H1 (cell line): ENCODE measurements at regions not wholly inside any gene's neighbourhood (a gene's known extent, or its start where the extent isn't known, plus 50 kb on each side); places are given as distances from the start of the nearest gene placed in this dataset.

Experiments used
- CTCF ChIA-PET: fragments of 300-600 bp; sonication (Branson Sonifier 250); formaldehyde crosslinking; loops from one replicate; lab custom pipeline; 2021; ENCODE audit not compliant: partially characterized antibody; lab: Charles Lee
- POLR2A ChIA-PET: fragments of 300-600 bp; sonication (Branson Sonifier 250); formaldehyde crosslinking; loops from one replicate; lab custom pipeline; 2021; ENCODE audit warnings: inconsistent platforms; ENCODE audit not compliant: partially characterized antibody; lab: Charles Lee
- DNase-seq, 2 experiments: peaks; one replicate each; pipeline versions ENCODE4 v3.0.0 to v3.0.0-alpha.2; 2010 to 2022; ENCODE audit warnings: low spot score in 2 of 2, low read depth in 1 of 2, mixed read lengths in 1 of 2
- FAIRE-seq: peaks from 2 replicates; lab custom pipeline; 2011; peaks lifted over from hg19 to GRCh38; lab: Jason Lieb, UNC
- H2AFZ ChIP-seq: 2 replicates; pipeline ENCODE4 v1.8.1; 2012; ENCODE audit warnings: low read length, inconsistent platforms
- H2AK5ac ChIP-seq: 2 replicates; pipeline ENCODE4 v1.6.1; 2013; ENCODE audit warnings: low read depth, low read length
- H2BK120ac ChIP-seq: replicated peaks from 2 replicates; pipeline ENCODE3; 2013; ENCODE audit warnings: low read depth, low read length, inconsistent platforms
- H2BK12ac ChIP-seq: 2 replicates; pipeline ENCODE4 v1.6.1; 2013; ENCODE audit warnings: low read depth, low read length
- H2BK15ac ChIP-seq: 2 replicates; pipeline ENCODE4 v1.6.1; 2013; ENCODE audit warnings: low read length
- H2BK20ac ChIP-seq: 2 replicates; pipeline ENCODE4 v1.6.1; 2013; ENCODE audit warnings: low read length
- H2BK5ac ChIP-seq: 2 replicates; pipeline ENCODE4 v1.6.1; 2013; ENCODE audit warnings: low read depth, low read length
- H3K14ac ChIP-seq: 2 replicates; pipeline ENCODE4 v1.6.1; 2013; ENCODE audit warnings: inconsistent platforms; ENCODE audit not compliant: insufficient read length
- H3K18ac ChIP-seq: 2 replicates; pipeline ENCODE4 v1.6.1; 2013; ENCODE audit warnings: low read length; ENCODE audit errors: extremely low read depth
- H3K23ac ChIP-seq: 2 replicates; pipeline ENCODE4 v1.6.1; 2013; ENCODE audit warnings: inconsistent platforms; ENCODE audit not compliant: insufficient read length
- H3K23me2 ChIP-seq: 2 replicates; pipeline ENCODE4 v1.6.1; 2013; ENCODE audit warnings: low read depth, low read length
- H3K27ac ChIP-seq: 2 replicates; pipeline ENCODE4 v1.6.1; 2011; ENCODE audit warnings: low read depth, low read length, inconsistent platforms
- H3K27me3 ChIP-seq, 4 experiments: replicated peaks in 1 of 4; 1 replicate in 1 of 4; 2 replicates in 3 of 4; pipeline versions ENCODE4 v1.6.1 to v1.8.1; 2011 to 2013; ENCODE audit warnings: low read length in 3 of 4, mild to moderate bottlenecking in 3 of 4, inconsistent platforms in 2 of 4, mixed read lengths in 2 of 4, moderate library complexity in 1 of 4; ENCODE audit not compliant: control insufficient read depth in 3 of 4, insufficient read depth in 3 of 4; ENCODE audit errors: extremely low read depth in 1 of 4
- H3K36me3 ChIP-seq, 4 experiments: 2 replicates each; pipeline versions ENCODE4 v1.6.1 to v1.8.1; 2011 to 2013; ENCODE audit warnings: mild to moderate bottlenecking in 4 of 4, low read length in 3 of 4, moderate library complexity in 2 of 4, control low read depth in 1 of 4, inconsistent platforms in 1 of 4; ENCODE audit not compliant: insufficient read depth in 4 of 4, control insufficient read depth in 2 of 4
- H3K4ac ChIP-seq: replicated peaks from 2 replicates; pipeline ENCODE3; 2013; ENCODE audit warnings: low read length, low read depth, mixed read lengths, inconsistent platforms; ENCODE audit not compliant: insufficient read length
- H3K4me1 ChIP-seq, 4 experiments: replicated peaks in 1 of 4; 1 replicate in 1 of 4; 2 replicates in 3 of 4; pipeline versions ENCODE4 v1.6.1 to v1.8.1; 2011 to 2013; ENCODE audit warnings: low read length in 3 of 4, inconsistent platforms in 2 of 4, mixed read lengths in 1 of 4; ENCODE audit not compliant: insufficient read depth in 4 of 4, control insufficient read depth in 3 of 4
- H3K4me2 ChIP-seq, 2 experiments: 2 replicates each; pipeline versions ENCODE4 v1.6.1 to v1.8.1; 2011 to 2013; ENCODE audit warnings: low read depth in 2 of 2, low read length in 2 of 2, control low read depth in 1 of 2, inconsistent platforms in 1 of 2, mild to moderate bottlenecking in 1 of 2; ENCODE audit not compliant: insufficient read depth in 1 of 2
- H3K4me3 ChIP-seq, 4 experiments: fragments of 200-600, 300-600 bp in 1 of 4; sonication (generic), shearing (Covaris generic), sonication (Bioruptor Twin) in 1 of 4; 2 replicates each; pipeline versions ENCODE4 v1.5.1 to v1.8.1; 2011 to 2016; ENCODE audit warnings: low read length in 4 of 4, low read depth in 3 of 4, control low read depth in 2 of 4, inconsistent platforms in 2 of 4, mild to moderate bottlenecking in 2 of 4, mixed read lengths in 1 of 4, moderate library complexity in 1 of 4; ENCODE audit not compliant: insufficient read depth in 2 of 4; ENCODE audit errors: extremely low read depth in 1 of 4
- H3K56ac ChIP-seq: replicated peaks from 2 replicates; pipeline ENCODE3; 2013; ENCODE audit warnings: low read depth, mild to moderate bottlenecking, mixed read lengths, low read length, inconsistent platforms; ENCODE audit not compliant: insufficient read length
- H3K79me1 ChIP-seq: 2 replicates; pipeline ENCODE4 v1.6.1; 2013; ENCODE audit warnings: low read depth, low read length, control low read depth
- H3K79me2 ChIP-seq, 2 experiments: 2 replicates each; pipeline versions ENCODE4 v1.6.1 to v1.8.1; 2012 to 2013; ENCODE audit warnings: low read length in 2 of 2, mild to moderate bottlenecking in 2 of 2, inconsistent platforms in 1 of 2; ENCODE audit not compliant: insufficient read depth in 2 of 2, control insufficient read depth in 1 of 2
- H3K9ac ChIP-seq, 4 experiments: replicated peaks in 1 of 4; 1 replicate in 1 of 4; 2 replicates in 3 of 4; pipeline versions ENCODE4 v1.6.1 to v1.8.1; 2011 to 2013; ENCODE audit warnings: low read depth in 3 of 4, low read length in 3 of 4, control low read depth in 2 of 4, mild to moderate bottlenecking in 2 of 4, moderate library complexity in 2 of 4, inconsistent platforms in 1 of 4; ENCODE audit errors: extremely low read depth in 1 of 4
- H3K9me3 ChIP-seq, 2 experiments: 2 replicates each; pipeline versions ENCODE4 v1.6.1 to v1.8.1; 2012 to 2013; ENCODE audit warnings: mild to moderate bottlenecking in 2 of 2, moderate library complexity in 2 of 2, control low read depth in 1 of 2, inconsistent platforms in 1 of 2, low read depth in 1 of 2, low read length in 1 of 2, mixed read lengths in 1 of 2; ENCODE audit not compliant: insufficient read depth in 2 of 2
- H4K20me1 ChIP-seq, 2 experiments: replicated peaks in 1 of 2; 2 replicates each; pipeline versions ENCODE3 to v1.8.1; 2011 to 2013; ENCODE audit warnings: inconsistent platforms in 2 of 2, low read length in 2 of 2, mild to moderate bottlenecking in 1 of 2; ENCODE audit not compliant: insufficient read depth in 2 of 2, control insufficient read depth in 1 of 2
- H4K5ac ChIP-seq: 2 replicates; pipeline ENCODE4 v1.6.1; 2013; ENCODE audit warnings: low read length, low read depth, mixed read lengths, inconsistent platforms; ENCODE audit not compliant: insufficient read length
- H4K8ac ChIP-seq: 2 replicates; pipeline ENCODE4 v1.8.0; 2013; ENCODE audit warnings: mild to moderate bottlenecking, moderate library complexity, low read length, inconsistent platforms; ENCODE audit not compliant: insufficient read depth; ENCODE audit errors: extremely low read depth
- H4K91ac ChIP-seq: replicated peaks from 2 replicates; pipeline ENCODE3; 2013; ENCODE audit warnings: low read length, mixed read lengths, inconsistent platforms; ENCODE audit not compliant: insufficient read length
- POLR2A ChIP-seq, 2 experiments: IDR thresholded peaks; 1 replicate in 1 of 2; 2 replicates in 1 of 2; pipeline ENCODE4 v1.6.1; 2011; ENCODE audit warnings: low read depth in 2 of 2, low read length in 2 of 2, mild to moderate bottlenecking in 2 of 2; ENCODE audit errors: control extremely low read depth in 1 of 2
- SIRT6 ChIP-seq: IDR thresholded peaks from one replicate; pipeline ENCODE4 v1.7.1; 2012; ENCODE audit warnings: low read length, inconsistent platforms
- TEAD4 ChIP-seq: IDR thresholded peaks from 2 replicates; pipeline ENCODE4 v1.6.1; 2012; ENCODE audit warnings: low read depth, low read length, inconsistent platforms, mixed read lengths
- WGBS, 2 experiments: shearing (Covaris generic) in 1 of 2; methylation state at CpG; one replicate each; pipeline versions ENCODE4 v1.1.6 to v1.1.7; 2013 to 2015; ENCODE audit warnings: low lambda C conversion rate in 2 of 2, mixed read lengths in 2 of 2, inconsistent platforms in 1 of 2, low coverage in 1 of 2, missing lambda C conversion rate in 1 of 2; ENCODE audit not compliant: insufficient replicate concordance in 2 of 2, insufficient coverage in 1 of 2, insufficient read length in 1 of 2; ENCODE audit errors: extremely low coverage in 1 of 2, missing lambda C conversion rate in 1 of 2; 5-methylcytosine and 5-hydroxymethylcytosine counted together

GRCh38 chr1:235019471-235019870 is 109.2 kb downstream of the TOMM20 start:
- H3K36me3 ChIP-seq: no peaks in the 10 kb centered on the region

More at GRCh38 chr1:235019471-235019870, 109.2 kb downstream of the TOMM20 start:
- DNase-seq: no peak
- no peak overlapping the region for H2BK12ac ChIP-seq
- H3K9me3 ChIP-seq: no peaks in the 10 kb centered on the region
- no peak overlapping the region for H4K8ac ChIP-seq
- no peak overlapping the region for H3K27ac ChIP-seq
- peaks cover 0 to 12% (median 7%) of the 10 kb centered on the region in 4 experiments; a peak in 5 of 7 replicates for H3K4me1 ChIP-seq
- H3K23ac ChIP-seq: no peak overlapping the region
- no peak overlapping the region for H4K5ac ChIP-seq
- H2BK5ac ChIP-seq: no peak overlapping the region
- no peak overlapping the region for H2BK15ac ChIP-seq
- H3K18ac ChIP-seq: no peak overlapping the region
- no peak for FAIRE-seq
- no peak overlapping the region for H3K4ac ChIP-seq
- no peak overlapping the region for H3K14ac ChIP-seq
- H2AK5ac ChIP-seq: no peak overlapping the region
- no peak overlapping the region for H3K56ac ChIP-seq
- no peak overlapping the region for H2BK120ac ChIP-seq
- no peak overlapping the region for H3K4me2 ChIP-seq
- no peak overlapping the region for H3K4me3 ChIP-seq
- H4K20me1 ChIP-seq: no peaks in the 10 kb centered on the region
- 91% methylated on average over 3 of the region's 3 CpGs; no CpG with 5 or more reads in 1 of the 2 experiments for WGBS, 2 experiments
- no peaks in the 10 kb centered on the region for H3K79me1 ChIP-seq
- POLR2A ChIA-PET: no interaction called here
- TF ChIP-seq POLR2A (IDR thresholded peaks at IDR 0.05; ENCODE audit: control extremely low read depth in 1 of 2, low read depth in 2 of 2, low read length in 2 of 2) (no peak), TEAD4 (no peak), SIRT6 (no peak)
- TF ChIP-seq, all 59 proteins: peak for 0
- Histone ChIP-seq H3K27me3 (peaks cover 0 to 1% (median 0%) of the 10 kb centered on the region in 4 experiments; a peak in 2 of 7 replicates), H2BK20ac (no peak overlapping the region), H3K23me2 (no peaks in the 10 kb centered on the region), H2AFZ (no peak overlapping the region), H3K79me2 (no peaks in the 10 kb centered on the region), H3K9ac (no peak overlapping the region), H4K91ac (no peak overlapping the region)
- CTCF ChIA-PET: no interaction called here
